Astrocyte of the hippocampus (primary cell): ENCODE measurements at regions not wholly inside any gene's neighbourhood (a gene's known extent, or its start where the extent isn't known, plus 50 kb on each side); places are given as distances from the start of the nearest gene placed in this dataset.
A peak's percentile ranks its signal among the peaks of the same experiment; 100 is the strongest.

Experiments
- DNase-seq: peaks from one replicate; pipeline ENCODE4 v3.0.0; 2011; ENCODE audit warnings: low read depth, low spot score

DNA sequence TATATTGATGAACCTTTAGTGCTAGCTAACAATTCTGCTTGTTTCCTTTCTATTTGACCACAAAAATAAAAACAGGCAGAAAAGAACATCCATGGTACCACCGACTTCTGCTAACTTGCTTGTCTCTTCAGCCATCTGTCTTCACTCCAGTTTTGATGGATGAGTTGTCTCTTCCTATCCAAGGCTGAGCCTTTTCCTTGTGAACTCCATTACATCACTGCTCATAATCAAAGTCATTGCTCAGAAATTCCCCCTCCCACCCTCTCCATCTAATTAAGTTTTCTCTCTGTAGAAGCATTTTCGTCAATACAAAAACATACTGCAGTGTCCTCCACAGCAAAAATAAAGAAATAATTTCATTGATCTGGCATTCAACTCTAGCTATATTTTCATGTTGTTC, 184.4 kb downstream of the SPCS3 start:
- DNase-seq: no peak

DNA sequence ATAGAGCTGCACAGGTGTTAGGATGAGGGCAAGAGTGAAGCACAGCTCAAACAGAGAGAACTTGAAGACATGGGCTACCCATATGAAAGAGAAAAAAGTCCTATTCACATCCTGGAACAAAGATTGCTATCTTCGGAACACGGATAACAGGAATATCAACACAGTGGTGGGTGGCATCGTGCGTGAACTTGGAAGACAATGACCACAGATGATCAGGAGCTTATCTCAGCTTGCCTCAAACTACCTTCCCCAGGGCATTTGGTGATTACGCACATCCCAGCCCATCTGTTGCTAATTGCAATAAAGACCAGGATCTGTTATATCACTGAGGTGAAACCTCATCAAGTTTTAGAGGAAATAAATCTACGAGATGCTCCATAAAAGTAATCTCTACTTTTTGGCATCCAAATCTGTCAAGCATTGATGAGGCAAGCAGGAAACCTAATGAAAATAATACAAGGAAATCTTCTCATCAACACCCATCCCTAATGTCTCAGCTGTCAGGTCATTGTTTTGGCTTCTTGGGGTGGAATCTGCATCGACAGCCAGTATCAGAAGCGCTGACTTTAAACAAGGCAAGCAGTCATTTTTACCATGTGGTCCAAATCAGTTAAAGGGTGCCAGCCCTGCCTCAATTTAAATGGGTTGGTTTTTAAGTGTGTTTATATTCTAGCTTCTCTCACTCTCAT, 188.2 kb downstream of the SPCS3 start:
- DNase-seq: no peak

- no peak for DNase-seq
Measured at GRCh38 chr4:176508780-176509331, 189.1 kb downstream of the SPCS3 start.

DNA sequence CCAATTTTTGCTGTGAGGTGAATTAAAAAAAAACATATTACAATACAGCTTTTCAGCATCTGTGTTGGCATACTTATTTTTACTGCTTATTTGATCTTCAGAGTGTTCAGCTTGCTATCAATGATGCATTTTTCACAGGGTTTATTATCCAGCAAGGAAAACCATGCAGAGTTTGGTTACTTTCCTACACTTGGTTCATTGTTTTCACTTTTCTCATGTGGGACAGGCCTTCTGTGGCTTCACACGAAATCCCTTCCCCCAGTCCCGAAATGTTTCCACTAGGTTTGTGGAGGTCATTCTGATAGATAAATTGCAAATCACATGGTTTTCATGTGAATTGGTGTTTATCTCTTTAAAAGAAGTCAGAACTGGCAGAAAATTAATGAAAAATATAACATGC, 205.8 kb downstream of the SPCS3 start:
- no peak for DNase-seq

- DNase-seq: no peak
Measured at GRCh38 chr4:176526704-176527103, 206.9 kb downstream of the SPCS3 start.

DNA sequence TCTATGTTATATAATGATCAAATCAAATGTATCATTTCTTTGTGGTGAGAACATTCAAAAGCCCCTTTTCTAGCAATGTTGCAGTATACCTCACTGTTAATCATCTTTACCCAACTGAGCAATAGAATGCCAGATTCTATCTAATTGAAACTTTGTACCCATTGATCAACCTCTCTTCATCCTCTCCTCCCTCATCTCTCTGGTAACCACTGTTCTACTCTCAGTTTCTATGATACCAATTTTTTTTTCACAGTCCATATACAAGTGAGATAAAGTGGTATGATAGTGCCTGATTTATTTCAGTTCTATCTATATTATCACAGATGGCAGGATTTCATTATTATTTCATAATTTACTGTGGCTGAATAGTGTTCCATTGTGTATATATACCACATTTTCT, 209.8 kb downstream of the SPCS3 start:
- no peak for DNase-seq

DNA sequence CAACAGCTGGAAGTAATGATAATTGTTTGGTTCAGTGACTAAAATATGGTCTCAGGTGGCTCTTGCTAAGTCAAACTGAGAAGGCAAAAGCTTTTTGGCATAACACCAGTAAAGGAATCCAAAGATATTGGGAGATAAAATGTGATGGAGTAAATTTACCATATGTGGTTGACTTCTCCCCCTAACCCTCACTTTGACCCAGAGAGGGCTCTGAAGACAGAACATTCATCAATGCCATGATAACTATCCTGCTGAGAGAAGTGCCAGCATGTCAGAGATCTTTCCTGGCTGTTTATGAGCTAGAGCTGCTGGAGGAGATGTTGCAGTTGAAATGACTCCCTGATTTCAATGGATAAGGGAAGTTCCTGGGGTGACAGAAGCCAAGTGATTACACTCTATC, 213.4 kb downstream of the SPCS3 start:
- no peak for DNase-seq

DNA sequence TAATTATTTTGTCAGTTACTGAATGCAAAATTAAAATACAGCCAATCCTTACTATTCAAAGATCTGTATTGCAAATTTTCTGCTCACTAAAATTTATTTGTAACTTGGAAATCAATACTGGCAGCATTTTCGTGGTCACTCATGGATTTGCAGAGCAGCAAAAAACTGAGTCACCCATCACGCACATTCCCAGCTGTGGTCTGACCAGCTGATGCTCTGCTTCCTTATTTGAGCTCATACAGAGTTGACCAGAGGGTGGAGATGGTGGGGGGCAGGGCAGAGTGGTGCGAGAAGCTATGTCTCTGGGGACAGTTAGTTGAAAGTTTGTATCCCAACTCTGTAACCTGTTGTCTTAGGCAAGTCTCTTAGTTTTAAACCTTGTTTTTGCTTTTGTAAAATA, 214.8 kb downstream of the SPCS3 start:
- DNase-seq: peak; percentile 83

GRCh38 chr4:176538217-176538925, 218.6 kb downstream of the SPCS3 start:
- DNase-seq: peak; percentile 82

- no peak for DNase-seq
Measured at GRCh38 chr4:176539091-176539784, 219.5 kb downstream of the SPCS3 start.

- no peak for DNase-seq
Measured at GRCh38 chr4:176539785-176540175, 220.0 kb downstream of the SPCS3 start.

GRCh38 chr4:176540814-176541213, 221.0 kb downstream of the SPCS3 start:
- peak; percentile 37 for DNase-seq

DNA sequence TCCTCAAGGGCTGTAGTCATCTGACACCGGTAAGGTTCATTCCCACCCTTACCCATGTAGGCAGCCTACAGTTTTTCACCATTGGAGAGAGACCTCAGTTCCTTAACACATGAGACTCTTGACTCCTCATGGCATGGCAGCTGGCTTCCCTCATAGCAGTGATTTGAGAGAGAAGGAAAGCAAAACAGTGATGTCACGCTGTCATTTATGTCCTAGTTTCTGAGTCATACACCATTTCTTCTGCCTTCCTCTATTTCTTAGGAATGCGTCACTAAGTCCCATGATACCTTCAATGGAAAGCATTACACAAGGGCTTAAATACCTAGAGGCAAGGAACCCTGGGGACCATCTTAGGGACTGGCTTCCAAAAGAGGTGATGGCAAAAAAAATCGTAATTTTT, 226.1 kb downstream of the SPCS3 start:
- no peak for DNase-seq

DNA sequence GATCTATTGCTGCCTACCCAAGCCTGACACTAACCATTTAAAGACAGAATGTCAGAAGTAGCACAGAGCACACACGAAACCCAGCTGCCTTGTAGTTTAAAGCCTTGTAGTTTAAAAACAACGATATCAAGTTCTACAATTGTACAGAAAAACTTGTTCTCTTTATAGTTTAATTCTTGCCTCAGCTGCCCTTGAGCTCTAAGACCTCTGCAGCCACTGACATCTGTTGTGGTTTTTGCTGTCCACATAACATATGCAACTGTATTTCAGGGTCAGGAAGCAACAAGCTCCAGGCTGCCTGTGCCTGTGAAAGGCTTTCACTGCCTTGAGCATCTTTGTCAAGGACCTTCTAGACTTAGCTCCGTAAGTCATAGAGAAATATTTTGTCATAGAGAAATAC, 227.2 kb downstream of the SPCS3 start:
- DNase-seq: peak; percentile 29

- DNase-seq: peak; percentile 50
Measured at GRCh38 chr4:176548571-176548970, 228.8 kb downstream of the SPCS3 start.

- DNase-seq: no peak
Measured at GRCh38 chr4:176549161-176549865, 229.5 kb downstream of the SPCS3 start.

GRCh38 chr4:176558661-176559060, 234.1 kb downstream of the VEGFC start:
- DNase-seq: no peak

- DNase-seq: no peak
Measured at GRCh38 chr4:176561368-176561767, 231.4 kb downstream of the VEGFC start.

DNA sequence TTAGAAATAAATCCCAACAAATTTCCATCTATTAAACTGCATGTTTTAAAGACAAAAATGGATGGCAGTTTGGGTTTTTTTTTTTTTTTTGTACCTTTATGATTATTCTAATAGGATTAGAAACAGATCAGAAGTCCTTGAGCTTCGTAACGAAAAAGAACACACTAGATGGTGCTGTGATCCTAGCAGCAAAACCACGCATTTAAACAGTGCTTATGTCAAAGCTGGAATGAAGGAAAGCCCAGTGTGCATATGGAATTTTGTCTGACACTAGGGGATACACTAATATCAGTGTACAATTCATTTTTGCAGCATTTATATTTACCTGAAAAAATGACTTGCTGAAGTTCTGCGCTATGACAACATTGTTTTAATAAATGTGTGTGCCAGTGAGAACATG, 229.1 kb downstream of the VEGFC start:
- no peak for DNase-seq

- no peak for DNase-seq
Measured at GRCh38 chr4:176565049-176565448, 227.7 kb downstream of the VEGFC start.

- DNase-seq: no peak
Measured at GRCh38 chr4:176566769-176567168, 226.0 kb downstream of the VEGFC start.

GRCh38 chr4:176568238-176568637, 224.5 kb downstream of the VEGFC start:
- no peak for DNase-seq
